Astrocyte of the spinal cord (primary cell): ENCODE measurements at regions not wholly inside any gene's neighbourhood (a gene's known extent, or its start where the extent isn't known, plus 50 kb on each side); places are given as distances from the start of the nearest gene placed in this dataset.

ENCODE experiments used
- DNase-seq: peaks from one replicate; pipeline ENCODE4 v3.0.0; 2011; ENCODE audit warnings: low read depth, low spot score
- H3K4me3 ChIP-seq: 2 replicates; pipeline ENCODE4 v1.5.1; 2011; ENCODE audit warnings: low read depth, mild to moderate bottlenecking, low read length, moderate library complexity
- CTCF ChIP-seq: IDR thresholded peaks from 2 replicates; pipeline ENCODE4 v1.5.1; 2012; ENCODE audit warnings: low read depth, mild to moderate bottlenecking, low read length, inconsistent platforms
- in situ Hi-C: cut with HindIII; loops from 2 replicates; pipeline ENCODE4 v1.10.0; 2017; ENCODE audit warnings: low sequenced_read_pairs

- DNase-seq: no peak
- no peak for TF ChIP-seq CTCF
- in situ Hi-C loops: no loop called here
- H3K4me3 ChIP-seq: no peak overlapping the region
Measured at GRCh38 chr4:100590325-100590724, 72.5 kb upstream of the EMCN start.

GRCh38 chr4:100588076-100588475 lies 70.3 kb upstream of the EMCN start:
- no peak for TF ChIP-seq CTCF
- DNase-seq: no peak
- H3K4me3 ChIP-seq: no peak overlapping the region
- in situ Hi-C loops: no loop called here

- in situ Hi-C loops: no loop called here
- no peak for TF ChIP-seq CTCF
- DNase-seq: no peak
Measured at GRCh38 chr4:100582146-100582545, 64.3 kb upstream of the EMCN start.

GRCh38 chr4:100581337-100581736 lies 63.5 kb upstream of the EMCN start:
- H3K4me3 ChIP-seq: no peak overlapping the region
- DNase-seq: no peak
- TF ChIP-seq CTCF: no peak
- in situ Hi-C loops: no loop called here

More at GRCh38 chr4:100582146-100582545, 64.3 kb upstream of the EMCN start:
- H3K4me3 ChIP-seq: no peak overlapping the region

- no peak for TF ChIP-seq CTCF
- no peak overlapping the region for H3K4me3 ChIP-seq
- in situ Hi-C loops: no loop called here
- no peak for DNase-seq
Measured at GRCh38 chr4:100576570-100576969, 58.7 kb upstream of the EMCN start.

- TF ChIP-seq CTCF: no peak
- DNase-seq: no peak
- in situ Hi-C loops: no loop called here
- no peak overlapping the region for H3K4me3 ChIP-seq
Measured at GRCh38 chr4:100574607-100575006, 56.8 kb upstream of the EMCN start.

- no peak for TF ChIP-seq CTCF
- in situ Hi-C loops: no loop called here
- no peak overlapping the region for H3K4me3 ChIP-seq
- DNase-seq: no peak
Measured at GRCh38 chr4:100569196-100569595, 51.4 kb upstream of the EMCN start.
